ENCODE measurements at regions not wholly inside any gene's neighbourhood (a gene's known extent, or its start where the extent isn't known, plus 50 kb on each side); places are given as distances from the start of the nearest gene placed in this dataset.

GRCh38 chr4:124203613-124204238 lies 508.8 kb downstream of the ANKRD50 start:
- Mint-ChIP-seq H3K4me3 (no peak overlapping the region), H3K36me3 (no peaks in the 10 kb centered on the region), H3K9me3 (no peaks in the 10 kb centered on the region), H3K4me1 (no peaks in the 10 kb centered on the region), H3K27ac (no peak overlapping the region)
- ATAC-seq, result no peak
- no peak for DNase-seq (ENCODE audit: low spot score in 2 of 2)

DNA sequence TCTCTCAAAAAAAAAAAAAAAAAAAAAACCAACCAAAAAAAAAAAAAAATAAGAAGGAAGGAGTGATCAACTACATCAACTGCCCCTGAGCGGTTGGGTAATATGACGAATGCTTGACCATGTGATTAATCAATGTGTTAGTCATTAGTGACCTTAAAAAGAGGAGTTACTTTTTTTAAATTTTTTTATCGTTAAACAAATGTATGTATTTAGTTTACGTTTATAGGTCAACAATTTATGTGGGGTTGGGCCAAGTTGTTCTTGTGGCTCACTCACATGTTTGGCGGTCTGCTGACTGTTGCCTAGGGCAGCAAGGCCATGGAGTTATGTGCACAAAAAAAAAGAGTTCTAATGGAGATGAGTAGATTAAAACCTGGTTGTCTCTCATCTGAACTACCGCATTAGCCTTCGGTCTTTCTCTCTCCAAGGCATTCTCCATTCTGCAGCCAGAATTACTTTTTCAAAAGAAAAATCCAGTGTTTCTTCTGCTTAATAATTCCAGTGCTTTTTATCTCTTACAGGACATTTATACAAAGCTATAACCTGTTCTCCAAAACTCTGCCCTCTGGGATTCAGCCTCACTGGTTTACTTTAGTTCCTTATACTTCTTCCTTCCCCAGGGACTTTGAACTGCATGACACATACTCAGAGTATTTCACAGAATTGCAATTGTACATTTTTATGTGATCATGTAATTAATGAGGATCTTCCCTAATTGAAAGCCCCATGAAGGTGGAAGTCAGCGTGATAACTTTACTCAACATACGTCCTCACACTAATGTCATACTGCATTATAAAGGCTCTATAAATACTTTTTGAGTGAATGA lies 505.5 kb downstream of the ANKRD50 start:
- Mint-ChIP-seq H3K4me1 (no peaks in the 10 kb centered on the region), H3K4me3 (no peak overlapping the region), H3K9me3 (no peaks in the 10 kb centered on the region), H3K36me3 (no peaks in the 10 kb centered on the region), H3K27ac (no peak overlapping the region)
- ATAC-seq (no peak), DNase-seq (ENCODE audit: low spot score in 2 of 2) (no peak)

- DNase-seq (ENCODE audit: low spot score in 2 of 2) (no peak), ATAC-seq (no peak)
- Mint-ChIP-seq H3K27ac (no peak overlapping the region), H3K36me3 (no peaks in the 10 kb centered on the region), H3K9me3 (no peaks in the 10 kb centered on the region), H3K4me3 (no peak overlapping the region), H3K4me1 (no peaks in the 10 kb centered on the region)
These were observed 503.3 kb downstream of the ANKRD50 start for GRCh38 chr4:124209211-124209610.

- no peaks in the 10 kb centered on the region for H3K9me3 Mint-ChIP-seq
- ATAC-seq (no peak), DNase-seq (ENCODE audit: low spot score in 2 of 2) (no peak)
- no peaks in the 10 kb centered on the region for H3K36me3 Mint-ChIP-seq
- no peak overlapping the region for H3K27ac Mint-ChIP-seq
- H3K4me3 Mint-ChIP-seq, result no peak overlapping the region
- no peaks in the 10 kb centered on the region for H3K4me1 Mint-ChIP-seq
These were observed 502.9 kb downstream of the ANKRD50 start for GRCh38 chr4:124209626-124210025.

DNA sequence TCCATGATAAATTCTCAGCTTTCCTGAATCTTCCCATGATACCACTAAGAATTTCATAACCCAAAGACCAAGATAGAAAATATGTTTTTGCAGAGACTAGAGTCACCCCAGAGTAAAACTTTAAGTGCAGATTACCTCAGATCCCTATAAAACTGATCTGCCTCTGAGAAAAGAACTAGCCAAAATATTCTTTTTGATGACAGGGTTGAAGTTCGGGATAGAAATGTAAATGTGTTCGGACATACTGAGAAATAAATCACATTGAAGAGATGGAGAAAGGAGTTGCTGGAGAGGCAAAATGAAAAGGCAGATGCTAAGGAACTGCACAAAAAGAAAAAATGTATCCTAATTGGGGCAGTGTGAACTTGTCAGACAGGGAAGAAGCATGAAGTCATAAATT lies 501.8 kb downstream of the ANKRD50 start:
- no peaks in the 10 kb centered on the region for H3K36me3 Mint-ChIP-seq
- no peak for DNase-seq (ENCODE audit: low spot score in 2 of 2)
- no peak for ATAC-seq
- H3K27ac Mint-ChIP-seq, result no peak overlapping the region
- no peaks in the 10 kb centered on the region for H3K4me1 Mint-ChIP-seq
- H3K4me3 Mint-ChIP-seq, result no peak overlapping the region
- peaks cover 3% of the 10 kb centered on the region for H3K9me3 Mint-ChIP-seq

DNA sequence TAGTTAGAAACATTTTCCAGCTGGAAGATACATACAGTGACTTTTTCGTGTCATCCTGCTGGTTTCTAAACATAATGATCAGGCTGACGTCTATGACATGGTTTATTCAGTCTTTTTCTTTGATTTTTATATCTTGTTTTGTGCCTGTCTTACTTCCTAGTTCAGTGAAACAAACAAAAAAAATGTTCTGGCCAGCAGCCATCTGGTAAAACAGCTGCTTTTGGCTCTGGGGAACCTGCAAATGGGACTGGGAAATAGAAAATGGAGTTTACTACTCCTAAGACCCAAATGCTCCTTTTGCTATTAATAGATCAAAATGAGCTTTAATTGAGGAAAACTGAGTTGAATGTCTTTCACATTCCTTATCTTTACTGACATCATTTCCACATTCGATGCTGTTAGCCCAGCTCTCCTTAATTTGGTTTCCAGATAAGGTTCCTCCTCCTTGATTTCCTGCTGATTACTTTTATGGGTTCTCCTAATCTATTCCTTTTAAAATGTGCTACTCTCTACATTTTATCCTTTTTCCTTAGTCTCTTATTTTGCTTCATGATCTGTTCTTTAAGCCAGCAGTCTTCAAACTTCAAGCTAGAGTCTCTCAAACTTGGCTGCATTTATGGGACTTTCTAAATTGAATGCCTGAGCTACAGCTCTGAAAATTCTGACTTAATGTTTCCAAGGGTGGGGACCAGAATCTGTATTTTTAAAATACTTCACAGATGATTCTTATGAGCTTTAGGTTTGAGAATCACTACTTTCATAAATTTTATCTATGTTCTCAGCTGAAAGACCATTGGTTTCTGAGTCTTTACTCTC lies 499.5 kb downstream of the ANKRD50 start:
- DNase-seq (ENCODE audit: low spot score in 2 of 2), result no peak
- no peaks in the 10 kb centered on the region for H3K4me1 Mint-ChIP-seq
- no peak overlapping the region for H3K4me3 Mint-ChIP-seq
- no peak overlapping the region for H3K27ac Mint-ChIP-seq
- H3K9me3 Mint-ChIP-seq, result peaks cover 3% of the 10 kb centered on the region
- no peaks in the 10 kb centered on the region for H3K36me3 Mint-ChIP-seq
- ATAC-seq, result no peak

DNA sequence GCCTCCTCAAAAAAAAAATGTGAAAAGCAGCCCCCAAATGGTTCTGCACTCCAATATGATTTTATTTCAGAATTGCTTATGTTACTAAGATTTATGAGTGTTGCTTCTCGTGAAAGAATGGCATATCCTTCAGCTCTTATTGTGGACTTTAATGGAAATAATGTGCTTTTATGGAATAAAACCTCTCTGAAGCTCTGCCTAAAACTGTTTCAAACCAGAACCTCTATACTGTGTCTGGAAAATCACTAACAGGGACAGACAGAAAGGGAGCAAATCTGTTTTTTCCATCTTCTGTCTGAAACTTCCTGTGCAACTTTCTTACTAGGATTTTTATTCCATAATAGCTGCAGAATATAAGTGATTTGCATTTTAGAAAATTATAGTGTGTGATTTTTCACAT lies 493.1 kb downstream of the ANKRD50 start:
- no peak for ATAC-seq
- no peak for DNase-seq (ENCODE audit: low spot score in 2 of 2)
- H3K36me3 Mint-ChIP-seq, result no peaks in the 10 kb centered on the region
- H3K4me3 Mint-ChIP-seq, result no peak overlapping the region
- H3K27ac Mint-ChIP-seq, result no peak overlapping the region
- peaks cover 3% of the 10 kb centered on the region for H3K9me3 Mint-ChIP-seq
- no peaks in the 10 kb centered on the region for H3K4me1 Mint-ChIP-seq

DNA sequence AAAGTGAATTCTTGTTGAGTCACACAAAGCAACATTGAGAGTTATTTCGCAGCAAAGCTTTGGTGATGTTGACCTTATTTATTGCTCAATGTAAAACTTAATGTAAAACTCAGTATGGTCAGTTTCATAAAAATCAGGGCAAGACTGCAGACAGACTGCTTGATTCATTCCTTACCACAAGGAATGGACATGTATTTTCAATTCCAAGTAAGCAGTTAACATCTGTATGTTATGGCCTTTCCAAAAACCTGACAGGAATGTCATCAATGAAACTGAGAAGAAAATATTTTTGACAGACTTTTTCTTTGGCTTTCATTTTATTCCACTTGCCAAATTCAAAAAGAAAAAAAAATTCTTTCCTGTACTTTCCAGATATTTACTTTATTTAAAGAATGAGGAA lies 488.3 kb downstream of the ANKRD50 start:
- Mint-ChIP-seq H3K36me3 (no peaks in the 10 kb centered on the region), H3K4me3 (no peak overlapping the region), H3K27ac (no peak overlapping the region), H3K9me3 (peaks cover 5% of the 10 kb centered on the region), H3K4me1 (no peaks in the 10 kb centered on the region)
- DNase-seq (ENCODE audit: low spot score in 2 of 2), result no peak
- ATAC-seq, result no peak

GRCh38 chr4:124227981-124228380 lies 484.6 kb downstream of the ANKRD50 start:
- no peaks in the 10 kb centered on the region for H3K36me3 Mint-ChIP-seq

GRCh38 chr4:124230268-124230667 lies 482.3 kb downstream of the ANKRD50 start:
- no peak for ATAC-seq
- DNase-seq (ENCODE audit: low spot score in 2 of 2), result no peak
- Mint-ChIP-seq H3K36me3 (no peaks in the 10 kb centered on the region), H3K27ac (no peak overlapping the region), H3K4me1 (no peaks in the 10 kb centered on the region), H3K4me3 (no peak overlapping the region), H3K9me3 (peaks cover 2% of the 10 kb centered on the region)

More at GRCh38 chr4:124227981-124228380, 484.6 kb downstream of the ANKRD50 start:
- Mint-ChIP-seq H3K4me3 (no peak overlapping the region), H3K9me3 (peaks cover 5% of the 10 kb centered on the region), H3K4me1 (no peaks in the 10 kb centered on the region), H3K27ac (no peak overlapping the region)
- ATAC-seq (no peak), DNase-seq (ENCODE audit: low spot score in 2 of 2) (no peak)

DNA sequence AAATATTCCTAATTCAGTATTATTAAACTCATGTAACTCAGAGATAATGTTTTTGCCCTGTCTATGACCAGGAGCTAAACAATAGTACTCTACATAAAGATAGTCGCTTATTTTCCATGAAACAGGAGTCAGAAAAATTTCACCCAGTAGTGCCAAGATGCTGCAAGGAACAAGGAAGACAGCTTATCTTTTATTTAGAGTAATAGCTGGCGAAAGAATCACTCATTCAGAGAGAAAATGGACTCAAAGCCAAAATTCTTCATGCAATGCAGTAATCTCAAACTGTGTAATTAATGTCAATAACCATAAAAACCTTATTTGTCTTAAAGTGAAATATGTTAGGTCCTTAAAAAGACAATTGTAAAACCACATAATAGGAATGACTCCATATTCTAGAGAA lies 477.8 kb downstream of the ANKRD50 start:
- DNase-seq (ENCODE audit: low spot score in 2 of 2) (no peak), ATAC-seq (no peak)
- no peaks in the 10 kb centered on the region for H3K36me3 Mint-ChIP-seq
- H3K4me3 Mint-ChIP-seq, result no peak overlapping the region
- no peak overlapping the region for H3K27ac Mint-ChIP-seq
- no peaks in the 10 kb centered on the region for H3K9me3 Mint-ChIP-seq
- H3K4me1 Mint-ChIP-seq, result no peaks in the 10 kb centered on the region

- H3K4me3 Mint-ChIP-seq, result no peak overlapping the region
- ATAC-seq (peak; percentile 32), DNase-seq (ENCODE audit: low spot score in 2 of 2) (no peak)
- peaks cover 7% of the 10 kb centered on the region for H3K9me3 Mint-ChIP-seq
- H3K27ac Mint-ChIP-seq, result no peak overlapping the region
- H3K36me3 Mint-ChIP-seq, result no peaks in the 10 kb centered on the region
- H3K4me1 Mint-ChIP-seq, result no peaks in the 10 kb centered on the region
These were observed 468.7 kb downstream of the ANKRD50 start for GRCh38 chr4:124243671-124244366.

GRCh38 chr4:124253080-124253479 lies 459.5 kb downstream of the ANKRD50 start:
- Mint-ChIP-seq H3K4me3 (no peak overlapping the region), H3K4me1 (no peaks in the 10 kb centered on the region), H3K9me3 (no peaks in the 10 kb centered on the region), H3K27ac (no peak overlapping the region), H3K36me3 (no peaks in the 10 kb centered on the region)
- DNase-seq (ENCODE audit: low spot score in 2 of 2) (no peak), ATAC-seq (no peak)

GRCh38 chr4:124262211-124263179 lies 450.0 kb downstream of the ANKRD50 start:
- H3K27ac Mint-ChIP-seq, result no peak overlapping the region
- ATAC-seq (peak; percentile 75), DNase-seq (ENCODE audit: low spot score in 2 of 2) (peak in 1 of 2 donors; percentile 51)
- no peak overlapping the region for H3K4me3 Mint-ChIP-seq
- no peaks in the 10 kb centered on the region for H3K36me3 Mint-ChIP-seq
- no peaks in the 10 kb centered on the region for H3K9me3 Mint-ChIP-seq
- H3K4me1 Mint-ChIP-seq, result peaks cover 5% of the 10 kb centered on the region

Data from stimulated activated effector memory CD8-positive, alpha-beta T cell treated with anti-CD3 and anti-CD28 coated beads, Interleukin-12 subunit alpha, Interleukin-12 subunit beta, amount 100 ng/mL, for 72 hours (primary cell).